NCI-H446 (cell line): ENCODE measurements at regions not wholly inside any gene's neighbourhood (a gene's known extent, or its start where the extent isn't known, plus 50 kb on each side); places are given as distances from the start of the nearest gene placed in this dataset.
A peak's percentile ranks its signal among the peaks of the same experiment; 100 is the strongest.

Experiments
- DNase-seq, 2 experiments: peaks; one replicate each; lab custom pipeline; 2025; lab: John Stamatoyannopoulos, UW

- no peak for DNase-seq
Measured at GRCh38 chr15:93164409-93164808, 75.4 kb upstream of the RGMA start.

GRCh38 chr15:93162560-93162959 lies 73.5 kb upstream of the RGMA start:
- DNase-seq: no peak

GRCh38 chr15:93159930-93160329 lies 70.9 kb upstream of the RGMA start:
- DNase-seq: no peak

GRCh38 chr15:93158097-93158900 lies 69.3 kb upstream of the RGMA start:
- DNase-seq: no peak

- no peak for DNase-seq
Measured at GRCh38 chr15:93154666-93155065, 65.7 kb upstream of the RGMA start.

- peak; percentile 34 to 76 for DNase-seq
Measured at GRCh38 chr15:93152951-93153350, 63.9 kb upstream of the RGMA start.

GRCh38 chr15:93152360-93152759 lies 63.3 kb upstream of the RGMA start:
- no peak for DNase-seq

- DNase-seq: no peak
Measured at GRCh38 chr15:93150910-93151881, 62.2 kb upstream of the RGMA start.

- DNase-seq: no peak
Measured at GRCh38 chr15:93146601-93147000, 57.6 kb upstream of the RGMA start.

- DNase-seq: no peak
Measured at GRCh38 chr15:93146196-93146595, 57.2 kb upstream of the RGMA start.

GRCh38 chr15:93144463-93145236 lies 55.6 kb upstream of the RGMA start:
- DNase-seq: no peak

- DNase-seq: no peak
Measured at GRCh38 chr15:93143186-93143585, 54.2 kb upstream of the RGMA start.

GRCh38 chr15:93141371-93141794 lies 52.4 kb upstream of the RGMA start:
- DNase-seq: no peak

- no peak for DNase-seq
Measured at GRCh38 chr15:93139436-93139835, 50.4 kb upstream of the RGMA start.

- no peak for DNase-seq
Measured at GRCh38 chr15:93138681-93139250, 49.8 kb upstream of the RGMA start.
